Activated CD4-positive, alpha-beta T cell treated with anti-CD3 and anti-CD28 coated beads for 24 hours (primary cell): ENCODE measurements at regions not wholly inside any gene's neighbourhood (a gene's known extent, or its start where the extent isn't known, plus 50 kb on each side); places are given as distances from the start of the nearest gene placed in this dataset.

Experiments
- DNase-seq, 2 donors: peaks; one replicate each; pipeline ENCODE4 v3.0.0-alpha.2; 2020; ENCODE audit warnings: low read depth in 2 of 2

GRCh38 chr1:22350171-22350923 is 101.3 kb upstream of the ZBTB40 start:
- no peak for DNase-seq

- no peak for DNase-seq
These were observed 100.5 kb upstream of the ZBTB40 start for GRCh38 chr1:22350924-22351767.

DNA sequence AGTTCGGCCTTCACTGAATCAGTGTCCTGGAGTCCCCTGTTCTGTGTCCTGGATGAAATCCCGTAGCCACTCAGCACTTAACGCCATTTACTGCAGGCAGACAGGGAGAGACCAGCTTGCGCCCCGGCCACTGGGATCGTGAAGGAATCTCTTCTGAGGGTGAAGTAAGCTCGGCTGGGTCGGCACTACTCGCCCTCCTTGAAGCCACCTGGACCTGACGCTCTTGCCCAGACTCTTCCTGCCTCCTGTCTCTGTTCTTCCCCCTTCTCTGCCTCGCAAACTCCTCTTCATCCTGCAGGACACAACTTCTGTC is 99.9 kb upstream of the ZBTB40 start:
- no peak for DNase-seq

DNA sequence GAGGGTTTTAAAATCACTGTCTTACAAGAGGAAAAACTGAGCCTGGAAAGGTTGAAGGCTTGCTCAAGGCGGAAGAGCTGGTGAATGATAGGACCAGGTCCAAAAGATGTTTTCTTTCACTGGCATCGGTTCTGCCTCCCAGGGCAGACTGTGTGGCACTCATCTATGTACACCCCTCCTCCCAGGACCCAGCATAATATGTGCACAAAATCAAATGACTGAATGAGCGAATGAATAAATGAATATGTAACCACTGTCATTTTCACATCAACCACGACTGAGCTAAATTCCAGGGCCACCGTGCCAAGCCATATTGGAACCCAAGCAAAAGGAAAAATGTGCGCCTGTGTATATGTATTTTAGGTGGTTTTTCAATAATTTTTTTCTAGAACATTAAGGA is 99.3 kb upstream of the ZBTB40 start:
- DNase-seq: no peak

GRCh38 chr1:22352896-22353295 is 98.8 kb upstream of the ZBTB40 start:
- no peak for DNase-seq

- no peak for DNase-seq
These were observed 92.2 kb upstream of the ZBTB40 start for GRCh38 chr1:22359427-22359826.

- no peak for DNase-seq
These were observed 88.8 kb upstream of the ZBTB40 start for GRCh38 chr1:22362626-22363402.

DNA sequence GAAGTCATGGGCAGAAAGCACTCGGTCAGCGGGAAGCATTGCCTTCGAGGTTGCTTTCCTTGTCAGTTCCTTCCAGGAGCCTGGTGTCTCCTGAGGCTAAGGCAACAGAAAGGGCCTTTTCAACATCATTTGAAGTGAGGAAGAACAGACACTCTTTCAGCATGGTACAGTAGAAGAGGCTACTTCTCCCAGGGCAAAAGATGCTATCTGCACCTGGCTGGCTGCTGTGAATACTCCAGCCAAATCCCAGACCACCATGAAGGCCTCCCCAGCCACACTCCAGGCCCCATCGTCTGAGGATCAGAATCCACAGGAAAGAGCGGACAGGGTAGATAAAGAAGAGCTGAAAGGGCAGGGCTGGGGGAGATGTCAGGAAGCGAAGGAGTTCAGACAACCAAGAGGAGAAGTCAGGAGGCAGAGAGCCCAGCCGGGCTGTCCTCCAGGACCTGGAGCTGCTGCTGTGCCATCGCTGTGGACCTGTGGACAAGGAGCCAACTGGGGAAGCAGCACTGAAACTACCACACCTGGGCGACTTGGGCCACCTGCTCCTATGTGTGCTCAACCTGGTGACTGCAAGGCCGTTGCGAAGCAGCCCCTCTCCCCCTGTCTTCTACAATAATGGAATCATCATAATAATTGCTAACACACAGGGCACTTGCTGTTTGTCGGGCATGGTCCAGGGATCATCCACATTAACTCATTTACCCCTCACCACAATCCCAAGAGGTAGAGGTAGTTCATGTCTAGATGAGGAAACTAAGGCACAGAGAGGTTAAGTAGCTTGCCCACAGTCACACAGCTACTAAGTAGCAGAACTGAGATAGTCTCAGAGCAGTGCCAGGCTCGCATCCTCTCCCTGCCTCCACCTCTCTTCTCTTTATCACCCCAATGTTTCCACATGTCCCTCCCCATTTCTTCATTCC is 88.0 kb upstream of the ZBTB40 start:
- no peak for DNase-seq

GRCh38 chr1:22364326-22364650 is 87.4 kb upstream of the ZBTB40 start:
- DNase-seq: no peak

- DNase-seq: no peak
These were observed 86.9 kb upstream of the ZBTB40 start for GRCh38 chr1:22364764-22365163.

DNA sequence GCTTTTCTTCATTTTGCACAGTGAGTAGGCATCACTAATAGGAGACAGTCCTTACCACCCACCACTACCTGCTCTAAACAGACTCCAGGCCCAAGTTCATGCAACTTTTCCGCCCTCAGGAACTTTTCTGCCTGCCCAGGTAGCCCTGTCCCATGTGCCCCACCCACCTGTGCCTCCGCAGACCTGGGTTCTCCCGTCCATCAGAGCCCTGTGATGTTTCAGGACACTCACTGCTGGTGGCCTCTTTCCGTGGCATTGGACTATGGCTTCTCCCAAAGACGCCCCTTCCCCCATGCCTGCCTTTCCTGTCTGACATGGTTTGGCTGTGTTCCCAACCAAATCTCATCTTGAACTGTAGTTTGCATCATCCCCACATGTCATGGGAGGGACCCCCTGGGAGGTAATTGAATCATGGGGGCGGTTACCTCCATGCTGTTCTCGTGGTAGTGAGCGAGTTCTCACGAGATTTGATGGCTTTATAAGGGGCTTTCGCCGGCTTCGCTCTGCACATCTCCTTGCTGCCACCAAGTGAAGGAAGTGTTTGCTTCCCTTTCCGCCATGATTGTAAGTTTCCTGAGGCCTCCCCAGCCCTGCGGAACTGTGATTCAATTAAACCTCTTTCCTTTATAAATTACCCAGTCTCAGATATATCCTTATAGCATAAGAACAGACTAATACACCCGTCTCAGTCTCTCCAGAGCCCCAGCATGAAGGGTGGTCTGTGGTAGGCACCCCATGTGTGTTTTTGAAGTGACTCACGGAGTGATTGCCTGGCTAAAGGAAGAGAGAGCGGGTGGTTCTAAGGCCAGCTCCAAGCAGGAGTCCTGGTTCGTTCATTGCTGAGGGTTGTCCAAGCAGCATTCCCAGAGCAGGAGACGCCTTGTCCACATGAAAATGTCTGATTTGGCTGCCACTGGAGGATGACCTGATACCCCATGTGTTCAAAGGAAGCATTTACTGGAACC is 86.0 kb upstream of the ZBTB40 start:
- DNase-seq: no peak

DNA sequence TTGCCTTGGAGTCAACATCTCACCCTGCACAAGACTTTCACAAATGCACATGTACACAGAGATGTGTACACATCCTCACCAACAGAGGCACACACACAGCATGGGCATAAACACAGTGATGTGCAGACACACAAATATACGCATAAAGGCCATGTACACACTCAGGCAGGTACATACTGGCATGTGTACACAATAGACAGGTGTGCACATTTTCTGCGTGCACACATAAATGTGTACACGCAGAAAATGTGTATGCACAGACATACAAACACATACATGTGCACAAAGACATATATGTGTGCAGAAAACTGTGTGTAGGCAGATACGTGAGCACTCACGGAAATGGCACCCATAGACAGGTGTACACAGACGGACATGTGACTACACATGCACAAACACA is 85.3 kb upstream of the ZBTB40 start:
- DNase-seq: no peak

- DNase-seq: no peak
These were observed 83.5 kb upstream of the ZBTB40 start for GRCh38 chr1:22368125-22368524.

GRCh38 chr1:22369294-22370189 is 82.1 kb upstream of the ZBTB40 start:
- DNase-seq: no peak

- DNase-seq: no peak
These were observed 81.5 kb upstream of the ZBTB40 start for GRCh38 chr1:22370190-22370498.

- DNase-seq: no peak
These were observed 80.2 kb upstream of the ZBTB40 start for GRCh38 chr1:22371408-22371807.

DNA sequence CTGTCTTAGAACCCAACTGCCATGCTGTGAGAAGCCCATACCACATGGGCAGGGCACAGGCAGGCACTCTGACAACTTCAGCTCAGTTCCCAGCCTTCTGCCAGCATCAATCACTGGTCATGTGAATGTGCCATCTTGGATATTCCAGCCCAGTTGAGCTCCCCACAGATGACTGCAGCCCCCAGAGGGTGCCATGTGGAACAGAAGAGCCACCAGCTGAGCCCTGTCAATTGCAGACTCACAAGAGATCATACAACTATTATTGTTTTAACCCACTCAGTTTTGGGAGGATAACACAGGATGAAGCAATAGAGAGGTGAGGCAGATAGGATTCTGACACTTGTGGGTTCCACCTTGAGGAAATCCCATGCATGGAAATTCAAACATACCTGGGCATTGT is 78.4 kb upstream of the ZBTB40 start:
- no peak for DNase-seq

DNA sequence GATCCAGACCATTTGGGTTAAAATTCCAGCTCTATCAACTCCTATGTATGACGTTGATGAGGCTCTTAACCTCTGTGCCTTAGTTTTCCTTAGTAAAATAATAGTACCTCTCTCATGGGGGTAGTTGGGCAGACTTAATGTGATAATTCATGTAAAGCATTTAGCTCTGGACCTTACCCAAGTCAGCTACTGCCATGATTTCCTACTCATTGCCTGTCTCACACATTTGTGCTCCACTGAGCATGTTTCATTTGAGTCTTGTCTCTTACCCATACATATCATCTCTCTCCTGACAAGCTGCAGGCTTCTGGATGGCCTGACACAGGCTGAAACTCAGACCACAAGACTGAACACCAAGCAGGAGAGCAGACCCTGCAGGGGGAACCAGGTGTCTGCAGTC is 77.7 kb upstream of the ZBTB40 start:
- no peak for DNase-seq

DNA sequence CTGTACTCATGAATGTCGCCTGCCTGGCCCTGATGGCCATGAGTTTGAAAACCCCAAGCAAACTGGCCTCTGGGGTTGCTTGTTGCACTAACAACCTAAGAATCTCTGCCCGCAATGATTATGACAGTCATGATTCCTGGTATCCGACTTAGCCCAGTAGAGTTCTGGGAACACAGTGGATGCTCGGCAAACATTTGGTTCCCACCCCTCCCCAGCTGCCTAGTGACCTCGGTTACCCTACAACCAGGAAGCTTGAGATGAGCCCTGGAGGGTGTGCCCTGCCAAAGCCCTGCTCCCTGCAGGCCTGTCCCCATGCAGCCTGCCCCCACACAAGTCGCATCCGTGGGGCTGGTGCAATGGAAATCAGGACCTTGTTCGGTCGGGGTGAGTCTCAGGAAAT is 76.0 kb upstream of the ZBTB40 start:
- DNase-seq: no peak

DNA sequence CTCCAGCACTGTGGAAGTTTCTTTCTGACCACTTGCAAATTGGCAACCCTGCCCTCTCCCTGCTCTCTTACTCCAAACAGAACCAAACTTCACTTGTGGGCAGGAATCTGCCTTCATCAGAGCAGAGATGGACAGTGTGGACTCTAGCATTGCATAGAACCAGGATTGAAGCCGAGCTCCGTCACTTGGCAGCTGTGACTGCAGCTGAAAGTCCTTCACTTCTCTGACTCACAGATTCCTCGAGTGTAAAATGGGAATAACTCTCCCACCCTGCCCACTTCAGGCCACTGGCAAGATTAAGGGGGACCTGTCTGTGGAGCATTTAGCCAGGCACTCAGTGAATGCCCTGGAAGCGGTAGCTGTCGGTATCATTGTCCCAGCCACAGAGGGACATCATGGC is 75.7 kb upstream of the ZBTB40 start:
- DNase-seq: no peak
